ENCODE measurements at regions not wholly inside any gene's neighbourhood (a gene's known extent, or its start where the extent isn't known, plus 50 kb on each side); places are given as distances from the start of the nearest gene placed in this dataset.

DNA sequence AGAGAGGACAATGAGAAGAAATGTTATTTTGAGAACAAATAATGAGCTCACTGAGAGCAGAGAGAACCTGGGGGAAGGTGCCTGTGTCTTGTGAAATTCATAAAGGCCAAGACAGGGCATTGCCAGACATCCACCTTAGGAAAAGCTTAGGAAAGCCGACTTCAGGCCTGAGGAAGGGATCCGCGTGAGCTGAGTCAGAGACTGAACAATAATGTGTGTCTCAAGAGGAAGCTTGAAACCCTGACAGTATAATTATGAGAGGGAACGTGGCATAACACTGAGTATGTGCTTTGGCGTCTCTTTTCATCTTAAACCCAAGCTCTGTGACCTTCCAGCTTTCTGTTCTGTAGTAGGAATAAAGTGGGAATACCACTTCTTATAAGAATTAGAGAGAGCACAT is 307.2 kb downstream of the ACTR3B start:
- Histone ChIP-seq H2BK20ac (ENCODE audit: low read depth, low read length) (no peak overlapping the region), H3K18ac (ENCODE audit: low read depth, low read length) (no peak overlapping the region), H3K27ac (ENCODE audit: insufficient read depth, low read length) (no peak overlapping the region), H2AFZ (replicated peaks; ENCODE audit: low read length, poor library complexity) (no peak overlapping the region), H3K36me3 (ENCODE audit: control insufficient read depth, insufficient read depth, low read length) (no peaks in the 10 kb centered on the region), H4K8ac (ENCODE audit: low read depth in 2 of 2, low read length in 2 of 2) (no peak overlapping the region), H3K27me3 (ENCODE audit: control insufficient read depth, insufficient read depth, low read length) (no peaks in the 10 kb centered on the region), H3K9me1 (ENCODE audit: insufficient read depth, low read length) (no peaks in the 10 kb centered on the region), H3K56ac (ENCODE audit: extremely low read depth, insufficient read depth, low read length) (no peak overlapping the region), H2AK9ac (replicated peaks; ENCODE audit: low read depth, low read length, poor library complexity) (no peak overlapping the region), H4K91ac (ENCODE audit: insufficient read depth, low read depth, low read length) (no peak overlapping the region), H3K4me1 (ENCODE audit: control insufficient read depth, insufficient read depth, low read length) (no peaks in the 10 kb centered on the region), H3K4me2 (ENCODE audit: low read depth, low read length) (no peak overlapping the region), H2BK15ac (ENCODE audit: low read depth, low read length) (no peak overlapping the region), H2BK5ac (ENCODE audit: low read depth, low read length, poor library complexity, severe bottlenecking) (no peak overlapping the region), H2BK120ac (ENCODE audit: low read depth, low read length) (no peak overlapping the region), H3K9ac (ENCODE audit: low read depth, low read length) (no peak overlapping the region), H2AK5ac (ENCODE audit: low read depth, low read length) (no peak overlapping the region), H4K5ac (ENCODE audit: low read depth, low read length) (no peak overlapping the region), H3K79me1 (ENCODE audit: low read depth in 1 of 2, low read length in 2 of 2) (no peaks in the 10 kb centered on the region), H4K20me1 (ENCODE audit: insufficient read depth, low read length) (no peaks in the 10 kb centered on the region), H3K14ac (replicated peaks; ENCODE audit: low read depth, low read length) (no peak overlapping the region), H3K23ac (ENCODE audit: low read depth, low read length) (no peak overlapping the region), H3K9me3 (ENCODE audit: control insufficient read depth, insufficient read depth, low read length) (peaks cover 23% of the 10 kb centered on the region), H3K4ac (ENCODE audit: low read depth, low read length) (no peak overlapping the region), H3K4me3 (ENCODE audit: insufficient read depth, low read depth, low read length) (no peak overlapping the region)
- TF ChIP-seq MXI1 (IDR thresholded peaks at IDR 0.05; ENCODE audit: borderline replicate concordance, low read depth, low read length) = no peak
- TF ChIP-seq RCOR1 (IDR thresholded peaks at IDR 0.05; ENCODE audit: insufficient replicate concordance, low read length) = no peak
- TF ChIP-seq RFX5 (IDR thresholded peaks at IDR 0.05; ENCODE audit: low read depth, low read length) = no peak
- TF ChIP-seq, protein P1, sequence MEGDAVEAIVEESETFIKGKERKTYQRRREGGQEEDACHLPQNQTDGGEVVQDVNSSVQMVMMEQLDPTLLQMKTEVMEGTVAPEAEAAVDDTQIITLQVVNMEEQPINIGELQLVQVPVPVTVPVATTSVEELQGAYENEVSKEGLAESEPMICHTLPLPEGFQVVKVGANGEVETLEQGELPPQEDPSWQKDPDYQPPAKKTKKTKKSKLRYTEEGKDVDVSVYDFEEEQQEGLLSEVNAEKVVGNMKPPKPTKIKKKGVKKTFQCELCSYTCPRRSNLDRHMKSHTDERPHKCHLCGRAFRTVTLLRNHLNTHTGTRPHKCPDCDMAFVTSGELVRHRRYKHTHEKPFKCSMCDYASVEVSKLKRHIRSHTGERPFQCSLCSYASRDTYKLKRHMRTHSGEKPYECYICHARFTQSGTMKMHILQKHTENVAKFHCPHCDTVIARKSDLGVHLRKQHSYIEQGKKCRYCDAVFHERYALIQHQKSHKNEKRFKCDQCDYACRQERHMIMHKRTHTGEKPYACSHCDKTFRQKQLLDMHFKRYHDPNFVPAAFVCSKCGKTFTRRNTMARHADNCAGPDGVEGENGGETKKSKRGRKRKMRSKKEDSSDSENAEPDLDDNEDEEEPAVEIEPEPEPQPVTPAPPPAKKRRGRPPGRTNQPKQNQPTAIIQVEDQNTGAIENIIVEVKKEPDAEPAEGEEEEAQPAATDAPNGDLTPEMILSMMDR (conservative IDR thresholded peaks at IDR 0.05; ENCODE audit: low read depth, low read length) = no peak
- TF ChIP-seq, protein P2, sequence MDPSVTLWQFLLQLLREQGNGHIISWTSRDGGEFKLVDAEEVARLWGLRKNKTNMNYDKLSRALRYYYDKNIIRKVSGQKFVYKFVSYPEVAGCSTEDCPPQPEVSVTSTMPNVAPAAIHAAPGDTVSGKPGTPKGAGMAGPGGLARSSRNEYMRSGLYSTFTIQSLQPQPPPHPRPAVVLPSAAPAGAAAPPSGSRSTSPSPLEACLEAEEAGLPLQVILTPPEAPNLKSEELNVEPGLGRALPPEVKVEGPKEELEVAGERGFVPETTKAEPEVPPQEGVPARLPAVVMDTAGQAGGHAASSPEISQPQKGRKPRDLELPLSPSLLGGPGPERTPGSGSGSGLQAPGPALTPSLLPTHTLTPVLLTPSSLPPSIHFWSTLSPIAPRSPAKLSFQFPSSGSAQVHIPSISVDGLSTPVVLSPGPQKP (IDR thresholded peaks at IDR 0.05; ENCODE audit: borderline replicate concordance, low read depth, low read length) = no peak
- TF ChIP-seq BHLHE40 (IDR thresholded peaks at IDR 0.05; ENCODE audit: low read depth, low read length) = no peak
- TF ChIP-seq SMC3 (IDR thresholded peaks at IDR 0.05; ENCODE audit: low read depth, low read length) = no peak
- no peak for TF ChIP-seq FOS (IDR thresholded peaks at IDR 0.05; ENCODE audit: low read depth, low read length)
- TF ChIP-seq POLR2A (IDR thresholded peaks at IDR 0.05; ENCODE audit: low read depth, low read length) = no peak
- dilution Hi-C loops (cut with HindIII; ENCODE audit: low sequenced_read_pairs, unreplicated experiment) = no loop called here
- no CpG with 5 or more reads among the region's 5 CpGs for WGBS, 2 experiments (ENCODE audit: extremely low coverage in 2 of 2, insufficient read length in 1 of 2)
- ATAC-seq (ENCODE audit: low read depth) = no peak
- no peak for DNase-seq
- in situ Hi-C loops (cut with MboI; ENCODE audit: low sequenced_read_pairs) = no loop called here
- ChIA-PET CTCF (no interaction called here), POLR2A (ENCODE audit: unreplicated experiment) (no interaction called here)
- intact Hi-C loops (cut with micrococcal nuclease) = no loop called here
- no TSS peak for BruUV-seq (replicated peaks)
